Vagina (tissue), 2 donors: ENCODE measurements at regions not wholly inside any gene's neighbourhood (a gene's known extent, or its start where the extent isn't known, plus 50 kb on each side); places are given as distances from the start of the nearest gene placed in this dataset.

Source experiments
- DNase-seq, 2 donors: peaks; one replicate each; pipeline ENCODE4 v3.0.0-alpha.2; 2017; ENCODE audit errors: extremely low spot score in 2 of 2
- H3K27ac ChIP-seq: fragments of 200-600 bp; sonication (generic); one replicate; pipeline ENCODE4 v1.5.1; 2019
- H3K27me3 ChIP-seq: fragments of 200-600 bp; sonication (generic); one replicate; pipeline ENCODE4 v1.5.1; 2019
- H3K36me3 ChIP-seq, 2 donors: fragments of 200-600 bp; sonication (generic); one replicate each; pipeline ENCODE4 v1.5.1; 2017 to 2019
- H3K4me1 ChIP-seq: fragments of 200-600 bp; sonication (generic); one replicate; pipeline ENCODE4 v1.5.1; 2019
- H3K4me3 ChIP-seq, 2 donors: fragments of 200-600 bp; sonication (generic); 1 replicate in 1 of 2; 2 replicates in 1 of 2; pipeline ENCODE4 v1.5.1; 2016 to 2019
- H3K9me3 ChIP-seq: fragments of 200-600 bp; sonication (generic); one replicate; pipeline ENCODE4 v1.5.1; 2019
- CTCF ChIP-seq, 3 experiments: fragments of 450-650 bp in 2 of 3; fragments of 200-600 bp in 1 of 3; sonication (generic) in 1 of 3; IDR thresholded peaks; one replicate each; pipeline ENCODE4 v1.5.1; 2017 to 2019; ENCODE audit warnings: antibody characterized with exemption in 3 of 3, mild to moderate bottlenecking in 2 of 3, moderate library complexity in 2 of 3
- POLR2A ChIP-seq, 2 donors: fragments of 450-650 bp; IDR thresholded peaks; one replicate each; pipeline ENCODE4 v1.6.1; 2017; ENCODE audit warnings: antibody characterized with exemption in 2 of 2, mild to moderate bottlenecking in 2 of 2, moderate library complexity in 2 of 2
- POLR2AphosphoS5 ChIP-seq, 2 donors: sonication (generic); formaldehyde crosslinking; IDR thresholded peaks; one replicate each; pipeline ENCODE4 v1.9.0; 2017; ENCODE audit warnings: antibody characterized with exemption in 2 of 2, mild to moderate bottlenecking in 2 of 2, low read depth in 1 of 2; ENCODE audit not compliant: insufficient read depth in 1 of 2
- intact Hi-C: fragments of 100-400 bp; cut with DNase I; formaldehyde crosslinking; loops from one replicate; pipeline ENCODE4 v1.15.1; 2023

GRCh38 chrX:13223868-13224567, 95.8 kb downstream of the ATXN3L start:
- no peaks in the 10 kb centered on the region for H3K36me3 ChIP-seq
- H3K9me3 ChIP-seq, result no peaks in the 10 kb centered on the region
- no peak overlapping the region for H3K4me3 ChIP-seq
- TF ChIP-seq CTCF (IDR thresholded peaks at IDR 0.05), result no peak
- TF ChIP-seq POLR2A (IDR thresholded peaks at IDR 0.05), result no peak
- peak in 1 of 2 donors; percentile 19 for TF ChIP-seq POLR2AphosphoS5 (IDR thresholded peaks at IDR 0.05; ENCODE audit: insufficient read depth in 1 of 2, low read depth in 1 of 2)
- intact Hi-C loops, result no loop called here
- H3K27me3 ChIP-seq, result no peaks in the 10 kb centered on the region
- no peak overlapping the region for H3K27ac ChIP-seq
- H3K4me1 ChIP-seq, result no peaks in the 10 kb centered on the region
- DNase-seq, result no peak

GRCh38 chrX:13220916-13221315, 98.9 kb downstream of the ATXN3L start:
- Histone ChIP-seq H3K36me3 (no peaks in the 10 kb centered on the region), H3K4me1 (no peaks in the 10 kb centered on the region), H3K27me3 (no peaks in the 10 kb centered on the region), H3K4me3 (no peak overlapping the region), H3K27ac (no peak overlapping the region), H3K9me3 (no peaks in the 10 kb centered on the region)
- DNase-seq, result no peak
- intact Hi-C loops, result no loop called here
- TF ChIP-seq POLR2AphosphoS5 (IDR thresholded peaks at IDR 0.05; ENCODE audit: insufficient read depth in 1 of 2, low read depth in 1 of 2) (no peak), POLR2A (IDR thresholded peaks at IDR 0.05) (no peak), CTCF (IDR thresholded peaks at IDR 0.05) (no peak)

- intact Hi-C loops, result no loop called here
- no peak overlapping the region for H3K27ac ChIP-seq
- no peak for DNase-seq
- TF ChIP-seq CTCF (IDR thresholded peaks at IDR 0.05) (no peak), POLR2A (IDR thresholded peaks at IDR 0.05) (no peak), POLR2AphosphoS5 (IDR thresholded peaks at IDR 0.05; ENCODE audit: insufficient read depth in 1 of 2, low read depth in 1 of 2) (no peak)
- H3K9me3 ChIP-seq, result no peaks in the 10 kb centered on the region
- no peak overlapping the region for H3K4me3 ChIP-seq
- H3K4me1 ChIP-seq, result no peaks in the 10 kb centered on the region
- H3K27me3 ChIP-seq, result no peaks in the 10 kb centered on the region
- no peaks in the 10 kb centered on the region for H3K36me3 ChIP-seq
Measured at GRCh38 chrX:13219991-13220764, 99.7 kb downstream of the ATXN3L start.

- Histone ChIP-seq H3K9me3 (no peaks in the 10 kb centered on the region), H3K36me3 (no peaks in the 10 kb centered on the region), H3K27ac (no peak overlapping the region), H3K4me3 (no peak overlapping the region), H3K4me1 (no peaks in the 10 kb centered on the region), H3K27me3 (no peaks in the 10 kb centered on the region)
- TF ChIP-seq POLR2AphosphoS5 (IDR thresholded peaks at IDR 0.05; ENCODE audit: insufficient read depth in 1 of 2, low read depth in 1 of 2), result no peak
- intact Hi-C loops, result no loop called here
- no peak for DNase-seq
Measured at GRCh38 chrX:13218758-13219157, 101.1 kb downstream of the ATXN3L start.

GRCh38 chrX:13216139-13216538, 103.7 kb downstream of the ATXN3L start:
- intact Hi-C loops, result no loop called here
- Histone ChIP-seq H3K4me1 (peaks cover 13% of the 10 kb centered on the region), H3K9me3 (no peaks in the 10 kb centered on the region), H3K27me3 (no peaks in the 10 kb centered on the region), H3K27ac (no peak overlapping the region), H3K36me3 (no peaks in the 10 kb centered on the region), H3K4me3 (no peak overlapping the region)
- DNase-seq, result no peak
- TF ChIP-seq POLR2AphosphoS5 (IDR thresholded peaks at IDR 0.05; ENCODE audit: insufficient read depth in 1 of 2, low read depth in 1 of 2) (no peak), CTCF (IDR thresholded peaks at IDR 0.05) (no peak), POLR2A (IDR thresholded peaks at IDR 0.05) (no peak)
